Omental fat pad (tissue), 3 donors: ENCODE measurements at regions not wholly inside any gene's neighbourhood (a gene's known extent, or its start where the extent isn't known, plus 50 kb on each side); places are given as distances from the start of the nearest gene placed in this dataset.

ENCODE experiments used
- ATAC-seq: fragments of 150-250 bp; one replicate; pipeline ENCODE4 v1.9.1; 2016; ENCODE audit warnings: mild to moderate bottlenecking, moderate library complexity; ENCODE audit not compliant: low FRiP score
- DNase-seq: peaks from one replicate; pipeline ENCODE4 v3.0.0-alpha.2; 2019; ENCODE audit warnings: low spot score
- TF ChIP-seq, protein P1 (sequence below), 3 donors: fragments of 450-650 bp; IDR thresholded peaks; one replicate each; pipeline ENCODE4 v1.5.1; 2016 to 2017; ENCODE audit warnings: antibody characterized with exemption in 3 of 3, mild to moderate bottlenecking in 3 of 3, moderate library complexity in 2 of 3

DNA sequence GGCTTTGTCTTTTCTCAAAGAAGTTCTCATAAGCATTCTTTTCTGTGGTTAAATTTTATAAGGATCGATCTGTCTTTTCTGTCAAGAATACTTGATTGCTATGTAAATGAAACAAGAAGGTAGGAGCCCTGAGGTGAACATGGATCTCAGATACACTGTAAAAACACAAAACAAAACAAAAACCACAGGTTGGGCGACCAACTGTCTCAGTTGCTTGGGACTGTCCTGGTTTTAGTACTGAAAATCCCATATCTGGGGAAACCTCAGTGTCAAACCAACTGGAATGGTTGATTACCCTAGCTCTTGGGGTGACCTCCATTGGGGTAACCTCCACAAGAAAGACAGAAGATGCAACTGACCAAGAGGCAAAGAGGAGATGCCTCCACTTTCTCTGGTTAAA, 55.8 kb upstream of the TMEM178A start:
- ATAC-seq (no peak), DNase-seq (no peak)
- TF ChIP-seq, protein P1, sequence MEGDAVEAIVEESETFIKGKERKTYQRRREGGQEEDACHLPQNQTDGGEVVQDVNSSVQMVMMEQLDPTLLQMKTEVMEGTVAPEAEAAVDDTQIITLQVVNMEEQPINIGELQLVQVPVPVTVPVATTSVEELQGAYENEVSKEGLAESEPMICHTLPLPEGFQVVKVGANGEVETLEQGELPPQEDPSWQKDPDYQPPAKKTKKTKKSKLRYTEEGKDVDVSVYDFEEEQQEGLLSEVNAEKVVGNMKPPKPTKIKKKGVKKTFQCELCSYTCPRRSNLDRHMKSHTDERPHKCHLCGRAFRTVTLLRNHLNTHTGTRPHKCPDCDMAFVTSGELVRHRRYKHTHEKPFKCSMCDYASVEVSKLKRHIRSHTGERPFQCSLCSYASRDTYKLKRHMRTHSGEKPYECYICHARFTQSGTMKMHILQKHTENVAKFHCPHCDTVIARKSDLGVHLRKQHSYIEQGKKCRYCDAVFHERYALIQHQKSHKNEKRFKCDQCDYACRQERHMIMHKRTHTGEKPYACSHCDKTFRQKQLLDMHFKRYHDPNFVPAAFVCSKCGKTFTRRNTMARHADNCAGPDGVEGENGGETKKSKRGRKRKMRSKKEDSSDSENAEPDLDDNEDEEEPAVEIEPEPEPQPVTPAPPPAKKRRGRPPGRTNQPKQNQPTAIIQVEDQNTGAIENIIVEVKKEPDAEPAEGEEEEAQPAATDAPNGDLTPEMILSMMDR (IDR thresholded peaks at IDR 0.05) = no peak

DNA sequence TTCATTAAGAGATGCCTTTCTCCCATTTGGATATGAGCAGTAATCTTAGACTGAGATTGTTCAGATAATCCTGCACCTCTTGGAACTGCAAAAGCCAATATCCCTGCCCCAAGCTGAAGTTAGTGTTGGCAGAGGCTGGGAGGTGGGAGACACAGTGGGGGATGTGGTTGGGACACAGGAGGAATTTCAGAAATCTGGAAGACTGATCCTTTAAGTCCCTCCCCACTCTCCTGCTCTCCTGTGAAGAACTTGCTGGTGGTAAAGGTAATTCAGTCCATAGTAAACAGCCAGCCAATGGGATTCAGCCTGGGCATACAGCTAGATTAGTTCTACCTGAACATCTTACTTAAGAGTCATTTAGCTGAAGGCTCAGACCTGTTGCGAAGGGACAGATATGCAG, 50.0 kb upstream of the TMEM178A start:
- TF ChIP-seq, protein P1 (IDR thresholded peaks at IDR 0.05) = no peak
- ATAC-seq (no peak), DNase-seq (no peak)
